ENCODE measurements at regions not wholly inside any gene's neighbourhood (a gene's known extent, or its start where the extent isn't known, plus 50 kb on each side); places are given as distances from the start of the nearest gene placed in this dataset.

GRCh38 chr1:168972225-168972624 lies 134.3 kb upstream of the ATP1B1 start:
- DNase-seq = no peak

GRCh38 chr1:168972887-168973286 lies 133.6 kb upstream of the ATP1B1 start:
- peak; percentile 86 for DNase-seq

GRCh38 chr1:168974117-168974516 lies 132.4 kb upstream of the ATP1B1 start:
- no peak for DNase-seq

GRCh38 chr1:168974611-168975010 lies 131.9 kb upstream of the ATP1B1 start:
- no peak for DNase-seq

- no peak for DNase-seq
Measured at GRCh38 chr1:168976267-168976666, 130.2 kb upstream of the ATP1B1 start.

GRCh38 chr1:168977618-168978017 lies 128.9 kb upstream of the ATP1B1 start:
- DNase-seq = no peak

- no peak for DNase-seq
Measured at GRCh38 chr1:168979276-168979675, 127.2 kb upstream of the ATP1B1 start.

- DNase-seq = no peak
Measured at GRCh38 chr1:168980180-168980579, 126.3 kb upstream of the ATP1B1 start.

- DNase-seq = no peak
Measured at GRCh38 chr1:168980656-168981055, 125.8 kb upstream of the ATP1B1 start.

GRCh38 chr1:168982778-168983177 lies 123.7 kb upstream of the ATP1B1 start:
- no peak for DNase-seq

- DNase-seq = no peak
Measured at GRCh38 chr1:168987330-168987729, 119.2 kb upstream of the ATP1B1 start.

- DNase-seq = no peak
Measured at GRCh38 chr1:168987923-168988322, 118.6 kb upstream of the ATP1B1 start.

GRCh38 chr1:168989985-168990384 lies 116.5 kb upstream of the ATP1B1 start:
- DNase-seq = no peak

GRCh38 chr1:168991667-168992475 lies 114.6 kb upstream of the ATP1B1 start:
- no peak for DNase-seq

- DNase-seq = no peak
Measured at GRCh38 chr1:169001353-169001752, 105.1 kb upstream of the ATP1B1 start.

GRCh38 chr1:169003864-169004516 lies 102.5 kb upstream of the ATP1B1 start:
- no peak for DNase-seq

GRCh38 chr1:169005776-169006175 lies 100.7 kb upstream of the ATP1B1 start:
- DNase-seq = no peak

- no peak for DNase-seq
Measured at GRCh38 chr1:169009666-169010065, 96.8 kb upstream of the ATP1B1 start.

GRCh38 chr1:169012416-169012815 lies 94.1 kb upstream of the ATP1B1 start:
- DNase-seq = no peak

- no peak for DNase-seq
Measured at GRCh38 chr1:169013821-169014220, 92.7 kb upstream of the ATP1B1 start.

- no peak for DNase-seq
Measured at GRCh38 chr1:169015464-169015863, 91.0 kb upstream of the ATP1B1 start.

- DNase-seq = no peak
Measured at GRCh38 chr1:169018751-169019150, 87.7 kb upstream of the ATP1B1 start.

- no peak for DNase-seq
Measured at GRCh38 chr1:169019419-169020058, 87.0 kb upstream of the ATP1B1 start.

- no peak for DNase-seq
Measured at GRCh38 chr1:169020684-169021083, 85.8 kb upstream of the ATP1B1 start.
